ENCODE measurements at regions not wholly inside any gene's neighbourhood (a gene's known extent, or its start where the extent isn't known, plus 50 kb on each side); places are given as distances from the start of the nearest gene placed in this dataset.

GRCh38 chr4:152206646-152207377 lies 329.1 kb downstream of the FBXW7 start:
- H3K36me3 ChIP-seq (ENCODE audit: low read depth): no peaks in the 10 kb centered on the region

GRCh38 chr4:152206185-152206584 lies 329.7 kb downstream of the FBXW7 start:
- intact Hi-C loops (cut with DNase I, micrococcal nuclease): no loop called here
- no peak for TF ChIP-seq CTCF (IDR thresholded peaks at IDR 0.05)
- H3K4me1 ChIP-seq (ENCODE audit: low read depth): no peaks in the 10 kb centered on the region
- ATAC-seq (no peak), DNase-seq (no peak)
- no peaks in the 10 kb centered on the region for H3K9me3 ChIP-seq
- no peaks in the 10 kb centered on the region for H3K36me3 ChIP-seq (ENCODE audit: low read depth)
- no peak overlapping the region for H3K4me3 ChIP-seq

More at GRCh38 chr4:152206646-152207377, 329.1 kb downstream of the FBXW7 start:
- ATAC-seq (no peak), DNase-seq (no peak)
- H3K4me1 ChIP-seq (ENCODE audit: low read depth): no peaks in the 10 kb centered on the region
- TF ChIP-seq CTCF (IDR thresholded peaks at IDR 0.05): no peak
- no peaks in the 10 kb centered on the region for H3K9me3 ChIP-seq
- intact Hi-C loops (cut with DNase I, micrococcal nuclease): no loop called here
- no peak overlapping the region for H3K4me3 ChIP-seq

GRCh38 chr4:152202415-152202814 lies 333.5 kb downstream of the FBXW7 start:
- no peak overlapping the region for H3K4me3 ChIP-seq
- ATAC-seq (no peak), DNase-seq (no peak)
- TF ChIP-seq CTCF (IDR thresholded peaks at IDR 0.05): no peak
- H3K4me1 ChIP-seq (ENCODE audit: low read depth): no peaks in the 10 kb centered on the region
- no peaks in the 10 kb centered on the region for H3K9me3 ChIP-seq
- no peaks in the 10 kb centered on the region for H3K36me3 ChIP-seq (ENCODE audit: low read depth)
- intact Hi-C loops (cut with DNase I, micrococcal nuclease): no loop called here

- no peak for ATAC-seq
- Histone ChIP-seq H3K9me3 (no peaks in the 10 kb centered on the region), H3K36me3 (ENCODE audit: low read depth) (no peaks in the 10 kb centered on the region), H3K4me3 (no peak overlapping the region), H3K4me1 (ENCODE audit: low read depth) (no peaks in the 10 kb centered on the region)
- no peak for TF ChIP-seq CTCF (IDR thresholded peaks at IDR 0.05)
- no peak for DNase-seq
- intact Hi-C loops (cut with DNase I, micrococcal nuclease): no loop called here
Measured at GRCh38 chr4:152200511-152201333, 335.2 kb downstream of the FBXW7 start.

- H3K4me3 ChIP-seq: no peak overlapping the region
- DNase-seq (no peak), ATAC-seq (no peak)
- TF ChIP-seq CTCF (IDR thresholded peaks at IDR 0.05): no peak
- no peaks in the 10 kb centered on the region for H3K9me3 ChIP-seq
- H3K4me1 ChIP-seq (ENCODE audit: low read depth): no peaks in the 10 kb centered on the region
- intact Hi-C loops (cut with DNase I, micrococcal nuclease): no loop called here
- no peaks in the 10 kb centered on the region for H3K36me3 ChIP-seq (ENCODE audit: low read depth)
Measured at GRCh38 chr4:152197211-152197610, 338.7 kb downstream of the FBXW7 start.
